ENCODE measurements at regions not wholly inside any gene's neighbourhood (a gene's known extent, or its start where the extent isn't known, plus 50 kb on each side); places are given as distances from the start of the nearest gene placed in this dataset.

DNA sequence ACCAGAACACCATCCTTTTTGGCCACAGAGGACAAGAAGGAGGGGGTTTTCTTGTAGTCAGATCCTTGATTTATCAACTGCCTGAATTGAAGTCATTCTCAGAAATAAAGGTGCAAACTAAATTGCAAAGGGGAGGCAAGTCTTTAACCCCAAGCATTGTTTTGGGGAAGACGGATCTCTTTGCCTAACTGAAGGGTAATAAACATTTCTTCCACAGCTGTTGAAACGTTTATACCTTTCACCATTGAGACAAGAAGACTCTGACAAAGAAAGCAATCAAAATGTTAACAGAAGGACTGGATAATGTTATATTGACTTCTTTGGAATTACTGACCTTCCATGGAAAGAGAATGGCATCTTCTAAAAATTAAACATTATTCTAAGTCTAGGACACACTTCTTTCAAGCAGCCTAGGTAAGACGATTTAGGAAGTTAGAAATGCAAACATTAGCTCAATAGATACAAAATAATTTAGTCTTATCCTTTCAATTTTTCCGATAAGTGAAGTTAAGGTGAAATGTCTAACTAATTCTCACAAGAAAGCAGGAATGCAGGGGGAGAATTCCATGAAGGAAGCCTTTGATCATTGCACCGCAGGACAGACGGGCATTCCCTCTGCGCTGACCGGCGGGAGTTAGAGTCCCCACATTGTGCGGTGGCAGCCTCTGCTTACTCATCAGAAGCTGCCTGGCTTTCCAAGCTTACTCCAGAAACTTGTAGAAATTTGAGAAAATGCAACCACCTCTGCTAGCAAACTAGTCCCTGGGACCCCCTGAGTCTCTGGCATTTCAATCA lies 69.4 kb upstream of the COPS8 start:
- no peak for DNase-seq

DNA sequence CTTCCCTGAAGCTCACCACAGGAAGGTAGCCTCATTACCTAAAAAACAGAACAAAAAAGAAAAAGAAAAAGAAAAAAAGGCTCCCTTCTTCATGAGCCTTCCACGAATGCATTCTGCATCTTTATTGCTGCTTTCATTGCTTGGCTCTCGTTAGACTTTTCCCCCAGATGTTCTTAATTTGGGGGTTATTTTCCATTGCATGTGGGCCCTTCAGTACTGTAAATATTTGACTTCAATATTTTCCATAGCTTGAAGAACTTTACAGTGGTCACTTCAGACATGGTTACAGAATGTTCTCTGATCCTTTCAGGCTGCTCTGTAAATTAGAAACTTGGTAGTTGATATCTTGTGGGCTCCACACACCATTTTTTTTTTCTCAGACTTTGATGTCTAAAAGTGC lies 65.6 kb upstream of the COPS8 start:
- no peak for DNase-seq

DNA sequence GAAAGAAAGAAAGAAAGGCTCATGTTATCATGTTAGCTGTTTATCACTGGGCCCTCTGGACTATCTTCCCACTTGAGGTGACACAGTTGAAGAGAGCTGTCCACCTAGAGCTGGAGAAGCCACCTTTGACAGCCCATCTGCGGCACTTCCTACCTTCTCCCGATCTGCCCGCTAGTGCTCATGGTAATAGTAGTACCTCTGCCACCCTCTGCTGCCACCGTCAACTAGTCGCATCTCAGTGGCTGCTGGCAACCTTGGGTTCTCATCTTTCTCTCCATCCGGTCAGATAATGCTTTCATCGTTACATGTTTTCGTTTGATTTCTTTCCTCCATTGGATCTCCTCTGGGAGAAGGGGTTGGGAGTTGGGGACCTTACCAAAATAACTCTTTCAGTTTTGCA lies 63.2 kb upstream of the COPS8 start:
- DNase-seq: no peak

DNA sequence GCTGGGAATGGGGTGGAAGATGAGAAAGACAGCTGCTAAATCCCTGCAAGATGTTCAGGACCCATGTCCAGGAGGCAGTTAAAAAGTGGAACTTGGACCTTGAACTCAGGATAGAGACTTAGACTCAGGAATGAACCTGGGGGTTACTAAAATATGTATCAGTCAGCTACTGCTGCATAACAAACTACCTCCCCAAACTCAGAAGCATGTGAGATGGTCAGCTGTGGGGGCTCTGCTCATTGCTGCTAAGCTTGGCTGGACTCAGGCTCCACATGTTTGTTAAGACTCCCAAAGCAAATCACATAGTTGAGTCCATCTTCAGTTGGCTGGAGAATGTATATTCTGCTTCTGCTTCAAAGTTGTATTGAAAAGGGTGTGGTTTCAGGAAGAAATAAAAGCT lies 61.4 kb upstream of the COPS8 start:
- no peak for DNase-seq

DNA sequence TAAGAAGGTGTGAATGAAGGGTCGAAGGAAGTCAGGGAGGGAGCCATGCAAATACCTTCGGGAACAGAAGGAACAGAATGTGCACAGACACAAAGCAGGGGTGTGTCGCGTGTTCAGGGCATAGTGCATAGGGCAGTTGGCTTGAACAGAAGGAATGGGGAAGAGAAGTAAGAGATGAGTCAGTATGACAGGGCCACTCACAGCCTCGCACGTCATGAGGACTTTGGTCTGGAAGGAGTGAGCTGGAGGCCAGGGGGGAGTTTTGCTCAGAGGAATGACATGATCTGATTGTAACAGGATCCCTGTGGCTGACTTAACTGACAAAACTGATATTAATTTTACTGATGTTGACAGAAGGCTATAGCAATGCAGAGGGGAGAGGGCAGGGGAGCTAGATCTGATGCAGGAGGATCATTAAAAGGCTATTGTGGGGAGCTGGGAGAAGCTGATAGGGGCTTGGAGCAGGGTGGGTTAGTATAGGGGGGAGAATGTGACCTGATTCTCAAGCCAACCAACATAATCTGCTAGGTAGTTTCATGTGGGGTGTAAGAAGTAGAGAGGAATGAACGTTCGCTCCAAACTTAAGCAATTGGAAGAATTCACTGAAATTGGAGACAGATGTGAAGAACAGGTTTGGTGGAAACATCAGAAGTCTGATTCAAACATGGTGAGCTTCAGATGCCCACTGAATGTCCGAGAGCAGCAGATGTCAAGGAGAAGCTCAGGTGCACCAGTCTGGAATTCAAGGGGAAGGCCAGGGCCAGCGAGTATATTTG lies 60.4 kb upstream of the COPS8 start:
- DNase-seq: no peak

DNA sequence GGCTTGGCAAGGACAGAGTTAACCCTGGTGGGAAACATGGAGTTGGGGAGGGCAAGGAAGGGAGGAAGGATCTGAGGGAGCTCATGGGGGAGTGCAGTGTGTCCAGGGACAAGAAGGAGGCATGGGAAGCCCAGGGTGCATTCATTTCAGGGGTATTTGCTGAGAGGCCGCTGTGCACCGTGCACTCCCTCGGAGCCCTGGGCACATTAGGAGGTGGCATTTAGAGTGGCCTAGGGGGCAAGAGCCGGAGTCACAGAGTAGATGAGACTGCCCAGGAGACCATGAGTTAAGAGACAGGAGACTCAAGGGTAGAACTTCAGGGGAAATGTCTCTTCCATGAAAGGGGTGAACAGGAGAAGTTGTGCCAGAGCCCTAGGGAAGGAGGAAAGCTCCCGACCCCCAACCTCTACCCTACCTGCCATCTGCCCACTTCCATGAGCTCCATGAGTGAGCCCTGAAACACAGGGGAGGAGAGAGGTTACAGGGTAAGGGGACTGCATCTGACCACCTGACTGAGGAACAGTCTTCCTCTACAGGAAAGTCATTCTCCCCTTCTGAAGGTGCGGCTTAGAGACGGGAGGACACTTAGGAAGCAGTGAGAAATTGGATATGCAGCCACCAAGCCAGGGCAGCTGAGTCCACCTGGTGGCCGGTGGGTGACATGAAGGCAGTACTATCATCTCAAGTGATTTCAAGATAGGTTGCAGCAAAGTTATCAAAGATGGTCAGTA lies 58.5 kb upstream of the COPS8 start:
- DNase-seq: no peak

DNA sequence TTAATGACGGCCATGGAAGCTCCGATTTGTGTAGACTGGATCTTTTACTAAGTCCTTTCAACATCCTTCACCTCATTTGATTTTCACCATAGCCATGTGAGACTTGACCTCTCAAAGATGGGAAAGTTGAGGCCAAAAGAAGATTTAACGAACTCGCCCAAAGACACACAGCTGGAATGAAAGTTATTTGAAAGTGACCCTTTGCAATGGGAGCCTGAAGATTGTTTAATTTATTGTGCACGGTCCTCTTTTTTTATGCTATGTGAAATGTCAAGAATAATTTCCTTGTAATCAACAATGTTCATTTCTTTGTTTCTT lies 58.0 kb upstream of the COPS8 start:
- no peak for DNase-seq

DNA sequence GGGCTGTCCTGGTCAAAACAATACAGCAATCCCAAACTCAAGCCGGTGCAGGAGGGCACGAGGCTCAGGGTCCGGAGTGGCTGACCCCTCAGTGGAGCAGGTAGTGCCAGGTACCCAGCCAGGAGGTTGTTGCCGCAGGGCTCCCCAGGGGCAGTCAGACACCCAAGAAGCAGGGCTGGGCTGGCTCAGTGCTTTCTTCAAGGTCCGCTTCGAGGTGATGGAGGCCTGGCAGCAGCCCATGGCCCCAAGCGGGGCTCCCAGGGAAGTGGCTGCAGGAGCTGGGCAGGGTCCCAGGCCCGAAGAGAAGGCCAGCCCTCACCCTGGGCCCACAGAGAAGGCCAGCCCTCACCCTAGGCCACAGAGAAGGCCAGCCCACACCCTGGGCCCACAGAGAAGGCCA lies 55.3 kb upstream of the COPS8 start:
- DNase-seq: no peak

DNA sequence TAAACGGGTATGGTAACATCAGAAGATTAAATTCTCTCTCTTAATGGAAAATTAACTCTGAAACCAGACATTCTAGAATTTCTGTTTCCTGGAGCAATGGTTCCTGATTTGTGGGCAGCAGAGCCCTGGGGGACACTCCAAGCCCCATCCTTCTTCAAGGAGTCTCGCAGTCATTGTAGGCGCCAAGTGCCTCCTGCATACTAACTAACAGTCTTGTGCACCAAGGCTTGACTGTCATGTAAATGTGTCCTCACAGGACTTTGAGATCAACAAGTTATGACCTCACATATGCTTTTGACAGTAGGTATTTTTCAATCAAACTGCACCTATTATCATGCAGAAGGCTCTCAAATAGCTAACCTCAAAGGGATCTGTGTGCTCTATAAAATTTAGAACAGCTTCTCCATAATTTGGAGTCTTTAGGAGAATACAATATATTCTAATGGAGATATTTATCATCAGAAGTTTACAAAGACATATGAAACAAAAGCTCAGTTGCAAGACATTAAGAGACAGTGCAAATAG lies 52.1 kb upstream of the COPS8 start:
- no peak for DNase-seq

DNA sequence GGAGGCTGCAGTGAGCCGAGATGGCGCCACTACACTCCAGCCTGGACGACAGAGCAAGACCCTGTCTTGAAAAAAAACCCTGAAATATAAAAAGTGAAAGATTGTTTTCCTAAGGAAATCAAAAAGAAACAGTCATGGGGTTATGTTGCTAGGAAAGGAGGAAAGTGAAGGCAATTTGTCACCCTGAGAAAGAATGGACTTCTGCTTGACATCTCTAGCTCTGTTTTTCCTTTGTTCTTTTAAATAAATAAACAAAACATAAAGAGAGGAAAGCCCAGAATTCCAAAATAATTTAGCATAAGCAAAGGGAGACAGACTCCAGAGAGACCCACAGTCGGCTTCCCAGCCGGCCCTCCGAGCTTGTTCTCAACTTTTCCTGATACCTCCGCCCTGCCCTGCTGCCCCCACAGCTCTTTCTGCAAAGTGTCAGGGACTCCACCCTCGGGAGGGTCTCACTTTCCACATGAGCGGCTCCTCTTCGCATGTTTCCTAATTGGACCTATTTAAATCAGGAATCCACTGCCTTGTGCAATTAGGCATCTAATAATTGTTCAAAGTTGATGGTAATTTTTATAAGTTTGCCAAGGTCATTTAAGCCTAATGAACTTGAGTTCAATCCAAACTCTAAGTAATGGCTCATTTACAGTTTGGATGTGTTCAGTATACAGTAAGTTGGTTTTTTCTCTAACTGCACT lies 49.8 kb upstream of the COPS8 start:
- DNase-seq: no peak
